IMR-90 (cell line): ENCODE measurements at regions not wholly inside any gene's neighbourhood (a gene's known extent, or its start where the extent isn't known, plus 50 kb on each side); places are given as distances from the start of the nearest gene placed in this dataset.

Source experiments
- ATAC-seq: fragments of 200-7000 bp; cut with Tn5 transposase; 2 replicates; pipeline ENCODE4 v1.9.1; 2020; ENCODE audit warnings: low read depth, mild to moderate bottlenecking, moderate library complexity
- BruUV-seq: library from RNA; stranded (reverse); fragments of 400-500 nt; replicated peaks from 2 replicates; lab custom pipeline; 2021; lab: Mats Ljungman, UMichigan
- CTCF ChIA-PET: fragments of 300-600 bp; formaldehyde crosslinking; extraction: SDS; loops from one replicate; lab custom pipeline; 2021; ENCODE audit warnings: antibody characterized with exemption; lab: Yijun Ruan, JAX
- POLR2A ChIA-PET: fragments of 300-600 bp; sonication (Branson Sonifier 250); formaldehyde crosslinking; loops from one replicate; lab custom pipeline; 2022; ENCODE audit warnings: antibody characterized with exemption; ENCODE audit not compliant: unreplicated experiment; lab: Charles Lee
- DNase-seq: peaks from one replicate; pipeline ENCODE4 v3.0.0; 2013
- H2AFZ ChIP-seq: replicated peaks from 2 replicates; pipeline ENCODE3; 2013; ENCODE audit warnings: low read length, mild to moderate bottlenecking; ENCODE audit not compliant: poor library complexity
- H2AK5ac ChIP-seq: 2 replicates; pipeline ENCODE4 v1.6.1; 2013; ENCODE audit warnings: low read depth, low read length, inconsistent platforms
- H2AK9ac ChIP-seq: replicated peaks from 2 replicates; pipeline ENCODE3; 2013; ENCODE audit warnings: mild to moderate bottlenecking, low read depth, low read length, moderate library complexity; ENCODE audit not compliant: poor library complexity
- H2BK120ac ChIP-seq: 2 replicates; pipeline ENCODE4 v1.6.1; 2013; ENCODE audit warnings: low read depth, low read length, inconsistent platforms
- H2BK15ac ChIP-seq: 3 replicates; pipeline ENCODE4 v1.6.1; 2013; ENCODE audit warnings: low read depth, low read length, inconsistent platforms
- H2BK20ac ChIP-seq: 2 replicates; pipeline ENCODE4 v1.6.1; 2013; ENCODE audit warnings: low read depth, mild to moderate bottlenecking, inconsistent platforms, low read length, moderate library complexity
- H2BK5ac ChIP-seq: 2 replicates; pipeline ENCODE4 v1.6.1; 2013; ENCODE audit warnings: mild to moderate bottlenecking, low read depth, low read length, inconsistent platforms; ENCODE audit not compliant: poor library complexity, severe bottlenecking
- H3K14ac ChIP-seq: replicated peaks from 2 replicates; pipeline ENCODE4 v1.6.1; 2013; ENCODE audit warnings: low read depth, low read length, inconsistent platforms
- H3K18ac ChIP-seq: 2 replicates; pipeline ENCODE4 v1.6.1; 2013; ENCODE audit warnings: low read depth, low read length, control low read depth
- H3K23ac ChIP-seq: 2 replicates; pipeline ENCODE4 v1.6.1; 2013; ENCODE audit warnings: low read depth, low read length, inconsistent platforms
- H3K27ac ChIP-seq: 2 replicates; pipeline ENCODE4 v1.5.1; 2013; ENCODE audit warnings: mild to moderate bottlenecking, control low read depth, low read length; ENCODE audit not compliant: insufficient read depth
- H3K27me3 ChIP-seq: 2 replicates; pipeline ENCODE4 v1.6.1; 2013; ENCODE audit warnings: low read length; ENCODE audit not compliant: control insufficient read depth, insufficient read depth
- H3K36me3 ChIP-seq: 2 replicates; pipeline ENCODE4 v1.6.1; 2013; ENCODE audit warnings: low read length, mixed read lengths; ENCODE audit not compliant: control insufficient read depth, insufficient read depth
- H3K4ac ChIP-seq: 2 replicates; pipeline ENCODE4 v1.6.1; 2013; ENCODE audit warnings: low read depth, low read length, inconsistent platforms
- H3K4me1 ChIP-seq: 2 replicates; pipeline ENCODE4 v1.6.1; 2013; ENCODE audit warnings: low read length, mixed read lengths; ENCODE audit not compliant: control insufficient read depth, insufficient read depth
- H3K4me2 ChIP-seq: 2 replicates; pipeline ENCODE4 v1.6.1; 2013; ENCODE audit warnings: low read depth, mild to moderate bottlenecking, control low read depth, low read length, moderate library complexity
- H3K4me3 ChIP-seq: 2 replicates; pipeline ENCODE4 v1.5.1; 2013; ENCODE audit warnings: low read depth, mild to moderate bottlenecking, control low read depth, low read length, moderate library complexity; ENCODE audit not compliant: insufficient read depth
- H3K56ac ChIP-seq: 2 replicates; pipeline ENCODE4 v1.6.1; 2013; ENCODE audit warnings: low read length, inconsistent platforms; ENCODE audit not compliant: insufficient read depth; ENCODE audit errors: extremely low read depth
- H3K79me1 ChIP-seq, 2 experiments: 2 replicates each; pipeline ENCODE4 v1.6.1; 2013; ENCODE audit warnings: low read length in 2 of 2, inconsistent platforms in 1 of 2, low read depth in 1 of 2
- H3K9ac ChIP-seq: 2 replicates; pipeline ENCODE4 v1.6.1; 2013; ENCODE audit warnings: low read depth, low read length, control low read depth
- H3K9me1 ChIP-seq: 2 replicates; pipeline ENCODE4 v1.6.1; 2013; ENCODE audit warnings: low read length, inconsistent platforms; ENCODE audit not compliant: insufficient read depth
- H3K9me3 ChIP-seq: 2 replicates; pipeline ENCODE4 v1.6.1; 2013; ENCODE audit warnings: low read length; ENCODE audit not compliant: control insufficient read depth, insufficient read depth
- H4K20me1 ChIP-seq: 2 replicates; pipeline ENCODE4 v1.6.1; 2013; ENCODE audit warnings: low read length, inconsistent platforms; ENCODE audit not compliant: insufficient read depth
- H4K5ac ChIP-seq: 2 replicates; pipeline ENCODE4 v1.6.1; 2013; ENCODE audit warnings: mild to moderate bottlenecking, low read depth, low read length, control low read depth
- H4K8ac ChIP-seq, 2 experiments: 2 replicates each; pipeline ENCODE4 v1.6.1; 2013; ENCODE audit warnings: low read depth in 2 of 2, low read length in 2 of 2, control low read depth in 1 of 2, inconsistent platforms in 1 of 2
- H4K91ac ChIP-seq: 2 replicates; pipeline ENCODE4 v1.6.1; 2013; ENCODE audit warnings: low read depth, low read length, inconsistent platforms; ENCODE audit not compliant: insufficient read depth
- NFE2L2 ChIP-seq: fragments of 150-350 bp; IDR thresholded peaks from 2 replicates; pipeline ENCODE4 v1.6.1; 2016; ENCODE audit warnings: low read depth, mild to moderate bottlenecking, low read length
- dilution Hi-C: fragments of 300-500 bp; cut with HindIII; formaldehyde crosslinking; loops from one replicate; pipeline ENCODE4 v1.14.3; 2018; ENCODE audit warnings: low sequenced_read_pairs; ENCODE audit not compliant: unreplicated experiment
- in situ Hi-C: fragments of 300-500 bp; cut with MboI; formaldehyde crosslinking; loops from 3 replicates; pipeline ENCODE4 v1.14.3; 2019; ENCODE audit warnings: low sequenced_read_pairs, inconsistent platforms, mixed read lengths
- intact Hi-C: fragments of 100-400 bp; cut with micrococcal nuclease; formaldehyde crosslinking; loops from 2 replicates; pipeline ENCODE4 v1.10.0; 2022

GRCh38 chr22:26780521-26780920, 123.1 kb downstream of the MIAT start:
- Histone ChIP-seq H2BK20ac (no peak overlapping the region), H3K36me3 (peaks cover 5% of the 10 kb centered on the region), H3K14ac (no peak overlapping the region), H4K20me1 (no peaks in the 10 kb centered on the region), H3K79me1 (no peaks in the 10 kb centered on the region), H2AK9ac (no peak overlapping the region), H3K4me2 (no peak overlapping the region), H3K9ac (no peak overlapping the region), H2BK5ac (no peak overlapping the region), H3K4me3 (no peak overlapping the region), H3K27me3 (no peaks in the 10 kb centered on the region), H3K18ac (no peak overlapping the region), H2BK15ac (no peak overlapping the region), H3K9me3 (peaks cover 7% of the 10 kb centered on the region), H3K23ac (no peak overlapping the region), H4K8ac (no peak overlapping the region), H2AFZ (no peak overlapping the region), H2AK5ac (no peak overlapping the region), H3K27ac (no peak overlapping the region), H3K9me1 (peaks cover 4% of the 10 kb centered on the region; the same call in 1 of the 2 replicates), H4K91ac (no peak overlapping the region), H3K4ac (no peak overlapping the region), H2BK120ac (no peak overlapping the region), H3K4me1 (no peaks in the 10 kb centered on the region), H4K5ac (no peak overlapping the region), H3K56ac (no peak overlapping the region)
- DNase-seq (no peak), ATAC-seq (no peak)
- intact Hi-C loops: no loop called here
- no peak for TF ChIP-seq NFE2L2
- BruUV-seq: no TSS peak
- ChIA-PET CTCF (no interaction called here), POLR2A (interaction anchor here (0.6 kb wide), 1 partner anchor 137 kb away, joined by 3 read pairs; no protein-coding TSS in a partner anchor)
- dilution Hi-C loops: no loop called here
- in situ Hi-C loops: no loop called here
